ENCODE measurements at regions not wholly inside any gene's neighbourhood (a gene's known extent, or its start where the extent isn't known, plus 50 kb on each side); places are given as distances from the start of the nearest gene placed in this dataset.
"Not testable (repeated sequence)": the region's sequence is repeated elsewhere in the genome, so short reads cannot be mapped to it uniquely, and the experiment has no call there.

DNA sequence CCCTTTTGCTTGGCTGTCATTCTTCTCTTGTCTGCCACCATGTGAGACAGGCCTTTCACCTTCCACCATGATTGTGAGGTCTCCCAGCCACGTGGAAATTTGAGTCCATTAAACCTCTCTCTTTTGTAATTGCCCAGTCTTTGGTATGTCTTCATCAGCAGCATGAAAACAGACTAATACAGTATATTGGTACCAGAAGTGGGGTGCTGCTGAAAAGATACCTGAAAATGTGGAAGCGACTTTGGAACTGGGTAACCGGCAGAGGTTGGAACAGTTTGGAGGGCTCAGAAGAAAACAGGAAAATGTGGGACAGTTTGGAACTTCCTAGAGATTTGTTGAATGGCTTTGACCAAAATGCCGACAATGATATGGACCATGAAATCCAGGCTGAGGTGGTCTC lies 103.9 kb downstream of the FOXD2 start:
- not testable (repeated sequence) for H3K14ac ChIP-seq (ENCODE audit: low read length in 2 of 2); H2BK120ac ChIP-seq (ENCODE audit: low read depth, low read length); H3K9me3 ChIP-seq (ENCODE audit: control insufficient read depth, low read length); H3K79me1 ChIP-seq (replicated peaks; ENCODE audit: low read length, poor library complexity, severe bottlenecking); DNase-seq; H2BK5ac ChIP-seq (ENCODE audit: low read depth, low read length, poor library complexity, severe bottlenecking); H3K4me1 ChIP-seq (ENCODE audit: control insufficient read depth, insufficient read depth, low read depth, low read length); H2AK5ac ChIP-seq (ENCODE audit: low read length, severe bottlenecking); H3K36me3 ChIP-seq (ENCODE audit: control insufficient read depth in 1 of 2, insufficient read depth in 2 of 2, low read depth in 1 of 2, low read length in 2 of 2); H4K91ac ChIP-seq (ENCODE audit: low read length); H3K18ac ChIP-seq (ENCODE audit: low read depth in 1 of 2, low read length in 2 of 2); H2BK15ac ChIP-seq (ENCODE audit: low read depth, poor library complexity, severe bottlenecking); H3K9ac ChIP-seq (ENCODE audit: low read length); H4K8ac ChIP-seq (ENCODE audit: low read length); H3K4ac ChIP-seq (ENCODE audit: low read depth in 1 of 2, low read length in 2 of 2); H2AFZ ChIP-seq (ENCODE audit: low read depth, low read length); H3K4me2 ChIP-seq (ENCODE audit: low read length, poor library complexity, severe bottlenecking); H3K4me3 ChIP-seq (ENCODE audit: insufficient read depth in 1 of 2, low read depth in 1 of 2, low read length in 2 of 2); H2BK12ac ChIP-seq (ENCODE audit: low read length in 2 of 2); H3K23ac ChIP-seq (ENCODE audit: low read length in 2 of 2); H3K27ac ChIP-seq (ENCODE audit: low read length, poor library complexity, severe bottlenecking)
- peaks cover 8 to 43% of the 10 kb centered on the region in 2 experiments for H3K27me3 ChIP-seq (ENCODE audit: control insufficient read depth in 1 of 2, insufficient read depth in 1 of 2, low read length in 2 of 2)
- WGBS = 91% methylated on average over 4 of the region's 4 CpGs

DNA sequence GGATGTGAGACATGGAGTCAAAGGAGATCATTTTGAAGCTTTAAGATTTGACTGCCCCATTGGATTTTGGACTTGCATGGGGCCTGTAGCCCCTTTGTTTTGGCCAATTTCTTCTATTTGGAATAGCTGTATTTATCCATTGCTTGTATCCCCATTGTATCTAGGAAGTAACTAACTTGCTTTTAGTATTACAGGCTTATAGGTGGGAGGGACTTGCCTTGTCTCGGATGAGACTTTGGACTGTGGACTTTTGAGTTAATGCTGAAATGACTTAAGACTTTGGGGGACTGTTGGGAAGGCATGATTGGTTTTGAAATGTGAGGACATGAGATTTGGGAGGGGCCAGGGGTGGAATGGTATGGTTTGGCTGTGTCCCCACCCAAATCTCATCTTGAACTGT lies 105.2 kb downstream of the FOXD2 start:
- H4K8ac ChIP-seq (ENCODE audit: low read length); H3K9me3 ChIP-seq (ENCODE audit: control insufficient read depth, low read length); H3K27ac ChIP-seq (ENCODE audit: low read length, poor library complexity, severe bottlenecking); H3K23ac ChIP-seq (ENCODE audit: low read length in 2 of 2); H2BK12ac ChIP-seq (ENCODE audit: low read length in 2 of 2); H2BK5ac ChIP-seq (ENCODE audit: low read depth, low read length, poor library complexity, severe bottlenecking); DNase-seq; H3K4me1 ChIP-seq (ENCODE audit: control insufficient read depth, insufficient read depth, low read depth, low read length); H2AFZ ChIP-seq (ENCODE audit: low read depth, low read length); H3K4ac ChIP-seq (ENCODE audit: low read depth in 1 of 2, low read length in 2 of 2); H3K4me2 ChIP-seq (ENCODE audit: low read length, poor library complexity, severe bottlenecking); H3K14ac ChIP-seq (ENCODE audit: low read length in 2 of 2); H3K18ac ChIP-seq (ENCODE audit: low read depth in 1 of 2, low read length in 2 of 2); H2AK5ac ChIP-seq (ENCODE audit: low read length, severe bottlenecking); H3K4me3 ChIP-seq (ENCODE audit: insufficient read depth in 1 of 2, low read depth in 1 of 2, low read length in 2 of 2); H4K91ac ChIP-seq (ENCODE audit: low read length); H2BK15ac ChIP-seq (ENCODE audit: low read depth, poor library complexity, severe bottlenecking); H3K9ac ChIP-seq (ENCODE audit: low read length); H2BK120ac ChIP-seq (ENCODE audit: low read depth, low read length); H3K79me1 ChIP-seq (replicated peaks; ENCODE audit: low read length, poor library complexity, severe bottlenecking); H3K36me3 ChIP-seq (ENCODE audit: control insufficient read depth in 1 of 2, insufficient read depth in 2 of 2, low read depth in 1 of 2, low read length in 2 of 2): not testable (repeated sequence)
- 95% methylated on average over 1 of the region's 1 CpG for WGBS
- peaks cover 0 to 35% of the 10 kb centered on the region in 2 experiments for H3K27me3 ChIP-seq (ENCODE audit: control insufficient read depth in 1 of 2, insufficient read depth in 1 of 2, low read length in 2 of 2)

DNA sequence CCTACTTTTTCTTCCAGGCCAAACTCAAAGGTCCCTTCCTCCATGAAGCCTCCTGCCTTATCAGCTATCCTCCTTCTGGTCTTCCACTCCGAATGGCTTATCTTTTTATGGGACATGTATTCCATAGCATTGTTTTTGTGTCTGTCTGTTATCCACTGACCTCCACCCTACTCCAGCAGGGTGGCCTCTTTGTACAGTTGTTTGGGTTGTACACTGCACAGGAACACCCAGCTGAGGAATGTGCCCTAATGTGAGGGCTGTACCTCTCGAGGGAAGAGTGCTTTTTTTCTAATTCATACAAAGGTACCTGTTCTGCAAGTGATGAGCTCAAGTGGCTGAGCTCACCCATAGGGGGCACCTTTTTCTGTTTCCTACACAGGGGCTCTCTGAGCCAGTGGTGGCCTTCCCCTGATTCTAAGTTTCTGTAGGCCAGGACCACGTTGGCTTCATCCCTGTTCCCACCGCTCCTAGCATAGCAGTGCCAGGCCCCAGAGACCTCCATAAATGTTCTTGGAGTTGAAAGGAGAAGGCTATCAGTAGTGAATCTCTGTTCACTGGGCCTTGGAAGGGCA lies 108.2 kb downstream of the FOXD2 start:
- no peak overlapping the region for H3K14ac ChIP-seq (ENCODE audit: low read length in 2 of 2)
- H2AK5ac ChIP-seq (ENCODE audit: low read length, severe bottlenecking) = no peak overlapping the region
- H2BK120ac ChIP-seq (ENCODE audit: low read depth, low read length) = no peak overlapping the region
- H3K23ac ChIP-seq (ENCODE audit: low read length in 2 of 2) = no peak overlapping the region
- peaks cover 3 to 33% of the 10 kb centered on the region in 2 experiments for H3K27me3 ChIP-seq (ENCODE audit: control insufficient read depth in 1 of 2, insufficient read depth in 1 of 2, low read length in 2 of 2)
- H3K4me3 ChIP-seq (ENCODE audit: insufficient read depth in 1 of 2, low read depth in 1 of 2, low read length in 2 of 2) = no peak overlapping the region
- H3K4ac ChIP-seq (ENCODE audit: low read depth in 1 of 2, low read length in 2 of 2) = no peak overlapping the region
- no peak overlapping the region for H2BK15ac ChIP-seq (ENCODE audit: low read depth, poor library complexity, severe bottlenecking)
- H3K27ac ChIP-seq (ENCODE audit: low read length, poor library complexity, severe bottlenecking) = no peak overlapping the region
- no peak overlapping the region for H4K8ac ChIP-seq (ENCODE audit: low read length)
- H3K4me1 ChIP-seq (ENCODE audit: control insufficient read depth, insufficient read depth, low read depth, low read length) = no peaks in the 10 kb centered on the region
- no peak for DNase-seq
- no peak overlapping the region for H3K4me2 ChIP-seq (ENCODE audit: low read length, poor library complexity, severe bottlenecking)
- H3K9ac ChIP-seq (ENCODE audit: low read length) = no peak overlapping the region
- H2BK5ac ChIP-seq (ENCODE audit: low read depth, low read length, poor library complexity, severe bottlenecking) = no peak overlapping the region
- H2BK12ac ChIP-seq (ENCODE audit: low read length in 2 of 2) = no peak overlapping the region
- peaks cover 8% of the 10 kb centered on the region for H3K9me3 ChIP-seq (ENCODE audit: control insufficient read depth, low read length)
- H3K36me3 ChIP-seq (ENCODE audit: control insufficient read depth in 1 of 2, insufficient read depth in 2 of 2, low read depth in 1 of 2, low read length in 2 of 2) = no peaks in the 10 kb centered on the region
- WGBS = 86% methylated on average over 3 of the region's 4 CpGs
- H3K18ac ChIP-seq (ENCODE audit: low read depth in 1 of 2, low read length in 2 of 2) = no peak overlapping the region
- H2AFZ ChIP-seq (ENCODE audit: low read depth, low read length) = no peak overlapping the region
- H3K79me1 ChIP-seq (replicated peaks; ENCODE audit: low read length, poor library complexity, severe bottlenecking) = no peaks in the 10 kb centered on the region
- H4K91ac ChIP-seq (ENCODE audit: low read length) = no peak overlapping the region

- no peaks in the 10 kb centered on the region for H3K9me3 ChIP-seq (ENCODE audit: control insufficient read depth, low read length)
- no peak overlapping the region for H2AK5ac ChIP-seq (ENCODE audit: low read length, severe bottlenecking)
- no peak overlapping the region for H3K18ac ChIP-seq (ENCODE audit: low read depth in 1 of 2, low read length in 2 of 2)
- no peak overlapping the region for H3K9ac ChIP-seq (ENCODE audit: low read length)
- peaks cover 10 to 45% of the 10 kb centered on the region in 2 experiments for H3K27me3 ChIP-seq (ENCODE audit: control insufficient read depth in 1 of 2, insufficient read depth in 1 of 2, low read length in 2 of 2)
- WGBS = 40% methylated on average over 7 of the region's 11 CpGs
- H3K27ac ChIP-seq (ENCODE audit: low read length, poor library complexity, severe bottlenecking) = no peak overlapping the region
- H2AFZ ChIP-seq (ENCODE audit: low read depth, low read length) = no peak overlapping the region
- H3K79me1 ChIP-seq (replicated peaks; ENCODE audit: low read length, poor library complexity, severe bottlenecking) = no peaks in the 10 kb centered on the region
- no peak overlapping the region for H2BK120ac ChIP-seq (ENCODE audit: low read depth, low read length)
- no peak overlapping the region for H3K4me3 ChIP-seq (ENCODE audit: insufficient read depth in 1 of 2, low read depth in 1 of 2, low read length in 2 of 2)
- no peak overlapping the region for H2BK15ac ChIP-seq (ENCODE audit: low read depth, poor library complexity, severe bottlenecking)
- no peak overlapping the region for H4K91ac ChIP-seq (ENCODE audit: low read length)
- no peak overlapping the region for H2BK12ac ChIP-seq (ENCODE audit: low read length in 2 of 2)
- no peak overlapping the region for H2BK5ac ChIP-seq (ENCODE audit: low read depth, low read length, poor library complexity, severe bottlenecking)
- no peak for DNase-seq
- H3K36me3 ChIP-seq (ENCODE audit: control insufficient read depth in 1 of 2, insufficient read depth in 2 of 2, low read depth in 1 of 2, low read length in 2 of 2) = no peaks in the 10 kb centered on the region
- no peak overlapping the region for H3K4me2 ChIP-seq (ENCODE audit: low read length, poor library complexity, severe bottlenecking)
- H3K4me1 ChIP-seq (ENCODE audit: control insufficient read depth, insufficient read depth, low read depth, low read length) = no peaks in the 10 kb centered on the region
- H3K4ac ChIP-seq (ENCODE audit: low read depth in 1 of 2, low read length in 2 of 2) = no peak overlapping the region
- no peak overlapping the region for H3K14ac ChIP-seq (ENCODE audit: low read length in 2 of 2)
- no peak overlapping the region for H4K8ac ChIP-seq (ENCODE audit: low read length)
- H3K23ac ChIP-seq (ENCODE audit: low read length in 2 of 2) = no peak overlapping the region
These were observed 110.1 kb downstream of the FOXD2 start for GRCh38 chr1:47547753-47548573.

All from mesenchymal stem cell (in vitro differentiated cells and primary cell).